Ascending aorta (tissue), 2 donors: ENCODE measurements at regions not wholly inside any gene's neighbourhood (a gene's known extent, or its start where the extent isn't known, plus 50 kb on each side); places are given as distances from the start of the nearest gene placed in this dataset.

Source experiments
- DNase-seq, 2 donors: peaks; one replicate each; pipeline ENCODE4 v3.0.0-alpha.2; 2019; ENCODE audit warnings: low spot score in 2 of 2
- H3K27ac ChIP-seq, 2 donors: fragments of 200-600 bp; sonication (generic); one replicate each; pipeline ENCODE4 v1.5.1; 2016 to 2017; ENCODE audit warnings: mild to moderate bottlenecking in 1 of 2
- H3K27me3 ChIP-seq: fragments of 200-600 bp; sonication (generic); one replicate; pipeline ENCODE4 v1.5.1; 2017
- H3K36me3 ChIP-seq, 2 donors: fragments of 200-600 bp; sonication (generic); one replicate each; pipeline ENCODE4 v1.5.1; 2016
- H3K4me1 ChIP-seq, 2 donors: fragments of 200-600 bp; sonication (generic); one replicate each; pipeline ENCODE4 v1.5.1; 2016 to 2017; ENCODE audit warnings: mild to moderate bottlenecking in 1 of 2
- H3K4me3 ChIP-seq, 2 donors: fragments of 200-600 bp; sonication (generic); one replicate each; pipeline ENCODE4 v1.5.1; 2016 to 2017; ENCODE audit warnings: mild to moderate bottlenecking in 1 of 2
- H3K9me3 ChIP-seq, 2 donors: fragments of 200-600 bp; sonication (generic); one replicate each; pipeline ENCODE4 v1.5.1; 2016
- CTCF ChIP-seq, 3 experiments: fragments of 200-600 bp in 2 of 3; fragments of 450-650 bp in 1 of 3; sonication (generic) in 2 of 3; IDR thresholded peaks; one replicate each; pipeline ENCODE4 v1.5.1; 2016 to 2019; ENCODE audit warnings: antibody characterized with exemption in 3 of 3, mild to moderate bottlenecking in 1 of 3, moderate library complexity in 1 of 3
- intact Hi-C: fragments of 100-400 bp; cut with DNase I; formaldehyde crosslinking; loops from one replicate; pipeline ENCODE4 v1.15.1; 2023

- no peak for TF ChIP-seq CTCF (IDR thresholded peaks at IDR 0.05)
- no peaks in the 10 kb centered on the region for H3K27me3 ChIP-seq
- intact Hi-C loops, result no loop called here
Measured at GRCh38 chr5:125315306-125315705, 568.9 kb upstream of the ZNF608 start.

GRCh38 chr5:125316391-125316790 lies 570.0 kb upstream of the ZNF608 start:
- intact Hi-C loops, result no loop called here
- Histone ChIP-seq H3K4me3 (no peak overlapping the region), H3K4me1 (no peaks in the 10 kb centered on the region), H3K27me3 (no peaks in the 10 kb centered on the region), H3K9me3 (no peaks in the 10 kb centered on the region), H3K36me3 (no peaks in the 10 kb centered on the region), H3K27ac (no peak overlapping the region)
- no peak for DNase-seq
- no peak for TF ChIP-seq CTCF (IDR thresholded peaks at IDR 0.05)

More at GRCh38 chr5:125315306-125315705, 568.9 kb upstream of the ZNF608 start:
- no peaks in the 10 kb centered on the region for H3K4me1 ChIP-seq
- H3K36me3 ChIP-seq, result no peaks in the 10 kb centered on the region
- H3K9me3 ChIP-seq, result no peaks in the 10 kb centered on the region
- no peak for DNase-seq
- H3K4me3 ChIP-seq, result no peak overlapping the region
- no peak overlapping the region for H3K27ac ChIP-seq

- intact Hi-C loops, result no loop called here
- no peak for DNase-seq
- H3K27ac ChIP-seq, result no peak overlapping the region
- no peaks in the 10 kb centered on the region for H3K27me3 ChIP-seq
- H3K4me1 ChIP-seq, result no peaks in the 10 kb centered on the region
- H3K9me3 ChIP-seq, result no peaks in the 10 kb centered on the region
- H3K4me3 ChIP-seq, result no peak overlapping the region
- no peak for TF ChIP-seq CTCF (IDR thresholded peaks at IDR 0.05)
- H3K36me3 ChIP-seq, result no peaks in the 10 kb centered on the region
Measured at GRCh38 chr5:125316915-125317535, 570.6 kb upstream of the ZNF608 start.

GRCh38 chr5:125317536-125317995 lies 571.1 kb upstream of the ZNF608 start:
- DNase-seq, result no peak
- no peak for TF ChIP-seq CTCF (IDR thresholded peaks at IDR 0.05)
- intact Hi-C loops, result no loop called here
- no peaks in the 10 kb centered on the region for H3K36me3 ChIP-seq
- no peaks in the 10 kb centered on the region for H3K27me3 ChIP-seq
- H3K9me3 ChIP-seq, result no peaks in the 10 kb centered on the region
- no peak overlapping the region for H3K4me3 ChIP-seq
- no peaks in the 10 kb centered on the region for H3K4me1 ChIP-seq
- no peak overlapping the region for H3K27ac ChIP-seq

GRCh38 chr5:125321654-125322053 lies 575.2 kb upstream of the ZNF608 start:
- no peaks in the 10 kb centered on the region for H3K4me1 ChIP-seq
- no peaks in the 10 kb centered on the region for H3K27me3 ChIP-seq
- intact Hi-C loops, result no loop called here
- no peak overlapping the region for H3K27ac ChIP-seq
- no peak for DNase-seq
- no peaks in the 10 kb centered on the region for H3K36me3 ChIP-seq
- no peak for TF ChIP-seq CTCF (IDR thresholded peaks at IDR 0.05)
- H3K9me3 ChIP-seq, result no peaks in the 10 kb centered on the region
- H3K4me3 ChIP-seq, result no peak overlapping the region

- intact Hi-C loops, result no loop called here
- no peak for TF ChIP-seq CTCF (IDR thresholded peaks at IDR 0.05)
- Histone ChIP-seq H3K4me3 (no peak overlapping the region), H3K4me1 (no peaks in the 10 kb centered on the region), H3K36me3 (no peaks in the 10 kb centered on the region), H3K9me3 (no peaks in the 10 kb centered on the region), H3K27ac (no peak overlapping the region), H3K27me3 (no peaks in the 10 kb centered on the region)
- DNase-seq, result no peak
Measured at GRCh38 chr5:125323613-125324012, 577.2 kb upstream of the ZNF608 start.
